HEK293 (cell line): ENCODE measurements at regions not wholly inside any gene's neighbourhood (a gene's known extent, or its start where the extent isn't known, plus 50 kb on each side); places are given as distances from the start of the nearest gene placed in this dataset.

Experiments
- CTCF ChIA-PET: fragments of 350-600 bp; formaldehyde crosslinking; extraction: SDS; loops from one replicate; lab custom pipeline; 2021; ENCODE audit warnings: antibody characterized with exemption; lab: Yijun Ruan, JAX
- POLR2A ChIA-PET: fragments of 300-600 bp; formaldehyde crosslinking; extraction: SDS; loops from one replicate; lab custom pipeline; 2020; ENCODE audit warnings: antibody characterized with exemption, inconsistent platforms; lab: Yijun Ruan, JAX
- H3K27ac ChIP-seq: fragments of 200-500 bp; sonication (Bioruptor generic); 2 replicates; pipeline ENCODE4 v1.5.1; 2014; ENCODE audit warnings: low read depth, low read length, control low read depth, inconsistent platforms; ENCODE audit errors: extremely low read depth
- H3K36me3 ChIP-seq, 2 experiments: fragments of 200-500 bp in 1 of 2; sonication (Bioruptor generic) in 1 of 2; 1 replicate in 1 of 2; 2 replicates in 1 of 2; pipeline ENCODE4 v1.5.1; 2014 to 2017; ENCODE audit warnings: inconsistent platforms in 2 of 2, low read length in 2 of 2; ENCODE audit not compliant: control insufficient read depth in 2 of 2, insufficient read depth in 1 of 2
- H3K4me1 ChIP-seq: fragments of 200-500 bp; sonication (Bioruptor generic); 2 replicates; pipeline ENCODE4 v1.5.1; 2014; ENCODE audit warnings: mild to moderate bottlenecking, low read length, inconsistent platforms; ENCODE audit not compliant: control insufficient read depth, insufficient read depth
- H3K4me3 ChIP-seq: 2 replicates; pipeline ENCODE4 v1.5.1; 2011; ENCODE audit warnings: low read depth, mild to moderate bottlenecking, control low read depth, low read length, moderate library complexity
- H3K9me3 ChIP-seq: fragments of 200-500 bp; sonication (Bioruptor generic); 2 replicates; pipeline ENCODE4 v1.5.1; 2014; ENCODE audit warnings: low read depth, low read length, inconsistent platforms; ENCODE audit not compliant: control insufficient read depth, insufficient read depth
- SCRT1 ChIP-seq: fragments of 450-650 bp; formaldehyde crosslinking; IDR thresholded peaks from 2 replicates; pipeline ENCODE4 v1.5.1; 2016; ENCODE audit warnings: missing biosample characterization, missing genetic modification characterization, borderline replicate concordance
- ZFP3 ChIP-seq: fragments of 450-650 bp; formaldehyde crosslinking; IDR thresholded peaks from 2 replicates; pipeline ENCODE4 v1.5.1; 2016; ENCODE audit warnings: low read depth, missing biosample characterization, missing genetic modification characterization
- ZNF146 ChIP-seq: fragments of 450-650 bp; formaldehyde crosslinking; IDR thresholded peaks from 2 replicates; pipeline ENCODE4 v1.5.1; 2016; ENCODE audit warnings: missing biosample characterization, missing genetic modification characterization
- ZNF155 ChIP-seq: fragments of 450-650 bp; formaldehyde crosslinking; IDR thresholded peaks from 2 replicates; pipeline ENCODE4 v1.5.1; 2016; ENCODE audit warnings: missing biosample characterization, missing genetic modification characterization
- ZNF211 ChIP-seq: fragments of 450-650 bp; formaldehyde crosslinking; IDR thresholded peaks from 2 replicates; pipeline ENCODE4 v1.5.1; 2016; ENCODE audit warnings: low read depth, missing biosample characterization, missing genetic modification characterization
- ZNF324 ChIP-seq: fragments of 450-650 bp; formaldehyde crosslinking; IDR thresholded peaks from 2 replicates; pipeline ENCODE4 v1.5.1; 2016; ENCODE audit warnings: missing biosample characterization, missing genetic modification characterization
- ZNF37A ChIP-seq: fragments of 450-650 bp; IDR thresholded peaks from 2 replicates; pipeline ENCODE4 v1.5.1; 2018; ENCODE audit warnings: missing biosample characterization, missing genetic modification characterization
- ZNF426 ChIP-seq: fragments of 450-650 bp; formaldehyde crosslinking; IDR thresholded peaks from 2 replicates; pipeline ENCODE4 v1.5.1; 2017; ENCODE audit warnings: missing biosample characterization, missing genetic modification characterization, mild to moderate bottlenecking, inconsistent platforms, moderate library complexity
- ZNF514 ChIP-seq: fragments of 450-650 bp; formaldehyde crosslinking; IDR thresholded peaks from 2 replicates; pipeline ENCODE4 v1.5.1; 2016; ENCODE audit warnings: missing biosample characterization, missing genetic modification characterization
- ZNF530 ChIP-seq: fragments of 450-650 bp; formaldehyde crosslinking; IDR thresholded peaks from 2 replicates; pipeline ENCODE4 v1.5.1; 2016; ENCODE audit warnings: low read depth, missing biosample characterization, missing genetic modification characterization
- ZNF555 ChIP-seq: fragments of 450-650 bp; formaldehyde crosslinking; conservative IDR thresholded peaks from 2 replicates; pipeline ENCODE4 v1.5.1; 2017; ENCODE audit warnings: missing biosample characterization, mild to moderate bottlenecking, missing genetic modification characterization, inconsistent platforms
- ZNF626 ChIP-seq: fragments of 450-650 bp; sonication (Bioruptor Pico); formaldehyde crosslinking; IDR thresholded peaks from 2 replicates; pipeline ENCODE4 v1.5.1; 2018; ENCODE audit warnings: missing biosample characterization, missing genetic modification characterization, inconsistent platforms
- ZNF629 ChIP-seq: fragments of 450-650 bp; formaldehyde crosslinking; IDR thresholded peaks from 2 replicates; pipeline ENCODE4 v1.5.1; 2017; ENCODE audit warnings: missing biosample characterization, missing genetic modification characterization
- ZNF645 ChIP-seq: fragments of 450-650 bp; formaldehyde crosslinking; IDR thresholded peaks from 2 replicates; pipeline ENCODE4; 2016; ENCODE audit warnings: missing biosample characterization, missing genetic modification characterization
- ZSCAN23 ChIP-seq: fragments of 450-650 bp; formaldehyde crosslinking; IDR thresholded peaks from 2 replicates; pipeline ENCODE4 v1.5.1; 2016; ENCODE audit warnings: missing biosample characterization, missing genetic modification characterization
- TF ChIP-seq, protein P1 (sequence below): fragments of 450-650 bp; formaldehyde crosslinking; IDR thresholded peaks from 2 replicates; pipeline ENCODE4 v1.5.1; 2016; ENCODE audit warnings: missing biosample characterization, missing genetic modification characterization
- TF ChIP-seq, protein P2 (sequence below): fragments of 450-650 bp; formaldehyde crosslinking; IDR thresholded peaks from 2 replicates; pipeline ENCODE4 v1.5.1; 2016; ENCODE audit warnings: missing biosample characterization, missing genetic modification characterization
- TF ChIP-seq, protein P3 (sequence below): fragments of 450-650 bp; formaldehyde crosslinking; IDR thresholded peaks from 2 replicates; pipeline ENCODE4 v1.5.1; 2016; ENCODE audit warnings: missing biosample characterization, missing genetic modification characterization
- TF ChIP-seq, protein P4 (sequence below): fragments of 450-650 bp; formaldehyde crosslinking; IDR thresholded peaks from 2 replicates; pipeline ENCODE4 v1.5.1; 2016; ENCODE audit warnings: missing biosample characterization, missing genetic modification characterization

GRCh38 chr3:177994976-177995375 lies 541.3 kb upstream of the KCNMB2 start:
- no peak overlapping the region for H3K4me3 ChIP-seq
- ChIA-PET CTCF (interaction anchor here (0.8 kb wide), 1 partner anchor 1256 kb away, joined by 3 read pairs; no protein-coding TSS in a partner anchor), POLR2A (no interaction called here)
- H3K4me1 ChIP-seq = no peaks in the 10 kb centered on the region
- no peaks in the 10 kb centered on the region for H3K36me3 ChIP-seq
- TF ChIP-seq, protein P1, sequence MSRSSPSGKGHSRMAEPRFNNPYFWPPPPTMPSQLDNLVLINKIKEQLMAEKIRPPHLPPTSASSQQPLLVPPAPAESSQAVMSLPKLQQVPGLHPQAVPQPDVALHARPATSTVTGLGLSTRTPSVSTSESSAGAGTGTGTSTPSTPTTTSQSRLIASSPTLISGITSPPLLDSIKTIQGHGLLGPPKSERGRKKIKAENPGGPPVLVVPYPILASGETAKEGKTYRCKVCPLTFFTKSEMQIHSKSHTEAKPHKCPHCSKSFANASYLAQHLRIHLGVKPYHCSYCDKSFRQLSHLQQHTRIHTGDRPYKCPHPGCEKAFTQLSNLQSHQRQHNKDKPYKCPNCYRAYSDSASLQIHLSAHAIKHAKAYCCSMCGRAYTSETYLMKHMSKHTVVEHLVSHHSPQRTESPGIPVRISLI (tag by site-specific recombination) = no peak
- no peaks in the 10 kb centered on the region for H3K9me3 ChIP-seq
- H3K27ac ChIP-seq = no peak overlapping the region

DNA sequence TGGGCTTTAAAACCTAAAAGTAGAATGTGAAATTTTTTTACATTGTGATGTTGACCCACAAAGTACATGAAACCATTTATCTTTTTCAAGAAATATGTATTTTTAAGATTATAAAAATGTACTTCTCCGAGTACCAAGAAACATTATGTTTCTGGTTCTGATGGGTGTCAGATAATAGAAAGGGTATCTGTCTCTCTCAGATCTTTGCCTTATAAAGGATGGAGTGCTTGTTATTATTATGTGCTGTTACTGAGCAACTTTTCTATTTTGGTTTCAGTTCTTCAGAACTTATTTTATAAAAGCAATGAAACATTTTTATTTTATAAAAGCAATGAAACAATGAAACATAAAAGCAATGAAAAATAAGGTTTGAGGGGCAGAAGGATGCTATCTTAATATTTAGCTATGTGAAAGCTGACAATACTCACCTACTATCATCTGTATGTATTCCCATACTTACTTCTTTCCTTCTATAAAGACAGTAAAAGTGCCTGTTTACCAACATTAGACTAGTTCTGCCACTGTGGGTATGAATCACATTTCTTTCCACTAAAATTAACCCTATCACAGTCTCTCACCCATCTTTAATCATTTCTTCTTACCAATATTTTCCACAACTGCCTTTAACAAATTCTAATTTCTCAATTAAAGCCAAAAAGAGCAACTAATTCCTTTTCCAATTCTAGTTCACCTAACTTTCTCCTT lies 540.7 kb upstream of the KCNMB2 start:
- H3K9me3 ChIP-seq = no peaks in the 10 kb centered on the region
- no peak overlapping the region for H3K4me3 ChIP-seq
- TF ChIP-seq, protein P2, sequence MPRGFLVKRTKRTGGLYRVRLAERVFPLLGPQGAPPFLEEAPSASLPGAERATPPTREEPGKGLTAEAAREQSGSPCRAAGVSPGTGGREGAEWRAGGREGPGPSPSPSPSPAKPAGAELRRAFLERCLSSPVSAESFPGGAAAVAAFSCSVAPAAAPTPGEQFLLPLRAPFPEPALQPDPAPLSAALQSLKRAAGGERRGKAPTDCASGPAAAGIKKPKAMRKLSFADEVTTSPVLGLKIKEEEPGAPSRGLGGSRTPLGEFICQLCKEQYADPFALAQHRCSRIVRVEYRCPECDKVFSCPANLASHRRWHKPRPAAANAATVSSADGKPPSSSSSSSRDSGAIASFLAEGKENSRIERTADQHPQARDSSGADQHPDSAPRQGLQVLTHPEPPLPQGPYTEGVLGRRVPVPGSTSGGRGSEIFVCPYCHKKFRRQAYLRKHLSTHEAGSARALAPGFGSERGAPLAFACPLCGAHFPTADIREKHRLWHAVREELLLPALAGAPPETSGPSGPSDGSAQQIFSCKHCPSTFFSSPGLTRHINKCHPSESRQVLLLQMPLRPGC (tag by site-specific recombination) = no peak
- no peak for TF ChIP-seq ZNF426 (tag by site-specific recombination)
- TF ChIP-seq ZSCAN23 = no peak
- TF ChIP-seq ZNF530 (tag by site-specific recombination) = no peak
- TF ChIP-seq ZNF629 (tag by site-specific recombination) = no peak
- TF ChIP-seq, protein P3, sequence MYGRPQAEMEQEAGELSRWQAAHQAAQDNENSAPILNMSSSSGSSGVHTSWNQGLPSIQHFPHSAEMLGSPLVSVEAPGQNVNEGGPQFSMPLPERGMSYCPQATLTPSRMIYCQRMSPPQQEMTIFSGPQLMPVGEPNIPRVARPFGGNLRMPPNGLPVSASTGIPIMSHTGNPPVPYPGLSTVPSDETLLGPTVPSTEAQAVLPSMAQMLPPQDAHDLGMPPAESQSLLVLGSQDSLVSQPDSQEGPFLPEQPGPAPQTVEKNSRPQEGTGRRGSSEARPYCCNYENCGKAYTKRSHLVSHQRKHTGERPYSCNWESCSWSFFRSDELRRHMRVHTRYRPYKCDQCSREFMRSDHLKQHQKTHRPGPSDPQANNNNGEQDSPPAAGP (tag by site-specific recombination) = no peak
- no peak for TF ChIP-seq ZFP3 (tag by site-specific recombination)
- no peak for TF ChIP-seq ZNF146
- no peak for TF ChIP-seq ZNF324 (tag by site-specific recombination)
- TF ChIP-seq ZNF211 (tag by site-specific recombination) = no peak
- TF ChIP-seq SCRT1 (tag by site-specific recombination) = no peak
- TF ChIP-seq ZNF645 = no peak
- TF ChIP-seq ZNF37A (tag by site-specific recombination) = no peak
- no peak for TF ChIP-seq ZNF555 (tag by site-specific recombination)
- no peak for TF ChIP-seq ZNF514 (tag by site-specific recombination)
- TF ChIP-seq ZNF155 (tag by site-specific recombination) = no peak
- TF ChIP-seq, protein P4, sequence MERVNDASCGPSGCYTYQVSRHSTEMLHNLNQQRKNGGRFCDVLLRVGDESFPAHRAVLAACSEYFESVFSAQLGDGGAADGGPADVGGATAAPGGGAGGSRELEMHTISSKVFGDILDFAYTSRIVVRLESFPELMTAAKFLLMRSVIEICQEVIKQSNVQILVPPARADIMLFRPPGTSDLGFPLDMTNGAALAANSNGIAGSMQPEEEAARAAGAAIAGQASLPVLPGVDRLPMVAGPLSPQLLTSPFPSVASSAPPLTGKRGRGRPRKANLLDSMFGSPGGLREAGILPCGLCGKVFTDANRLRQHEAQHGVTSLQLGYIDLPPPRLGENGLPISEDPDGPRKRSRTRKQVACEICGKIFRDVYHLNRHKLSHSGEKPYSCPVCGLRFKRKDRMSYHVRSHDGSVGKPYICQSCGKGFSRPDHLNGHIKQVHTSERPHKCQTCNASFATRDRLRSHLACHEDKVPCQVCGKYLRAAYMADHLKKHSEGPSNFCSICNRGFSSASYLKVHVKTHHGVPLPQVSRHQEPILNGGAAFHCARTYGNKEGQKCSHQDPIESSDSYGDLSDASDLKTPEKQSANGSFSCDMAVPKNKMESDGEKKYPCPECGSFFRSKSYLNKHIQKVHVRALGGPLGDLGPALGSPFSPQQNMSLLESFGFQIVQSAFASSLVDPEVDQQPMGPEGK (tag by site-specific recombination) = no peak
- no peak for TF ChIP-seq ZNF626 (tag by site-specific recombination)
- ChIA-PET CTCF (no interaction called here), POLR2A (no interaction called here)
- no peaks in the 10 kb centered on the region for H3K36me3 ChIP-seq
- no peak overlapping the region for H3K27ac ChIP-seq
- H3K4me1 ChIP-seq = no peaks in the 10 kb centered on the region
